ENCODE measurements at regions not wholly inside any gene's neighbourhood (a gene's known extent, or its start where the extent isn't known, plus 50 kb on each side); places are given as distances from the start of the nearest gene placed in this dataset.

DNA sequence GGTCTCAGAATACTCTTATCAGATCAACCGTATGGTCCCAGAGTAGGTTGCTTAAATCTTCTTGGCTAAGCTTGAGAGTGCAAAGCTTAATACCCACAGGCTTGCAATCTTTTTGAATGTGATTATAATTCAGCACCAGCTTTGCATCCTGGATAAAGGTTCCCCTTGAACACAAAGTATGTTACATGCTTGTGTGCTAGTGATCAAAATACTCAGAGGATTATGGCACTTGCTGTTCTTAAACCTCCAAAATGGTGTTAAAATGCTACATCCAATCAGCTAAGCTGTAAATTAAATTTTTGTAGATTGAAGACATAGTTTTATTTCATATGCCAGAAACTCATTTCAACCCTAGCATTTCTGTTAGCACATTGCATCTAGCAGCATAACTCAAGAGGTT is 812.2 kb upstream of the TENM3 start:
- TF ChIP-seq, protein P1, sequence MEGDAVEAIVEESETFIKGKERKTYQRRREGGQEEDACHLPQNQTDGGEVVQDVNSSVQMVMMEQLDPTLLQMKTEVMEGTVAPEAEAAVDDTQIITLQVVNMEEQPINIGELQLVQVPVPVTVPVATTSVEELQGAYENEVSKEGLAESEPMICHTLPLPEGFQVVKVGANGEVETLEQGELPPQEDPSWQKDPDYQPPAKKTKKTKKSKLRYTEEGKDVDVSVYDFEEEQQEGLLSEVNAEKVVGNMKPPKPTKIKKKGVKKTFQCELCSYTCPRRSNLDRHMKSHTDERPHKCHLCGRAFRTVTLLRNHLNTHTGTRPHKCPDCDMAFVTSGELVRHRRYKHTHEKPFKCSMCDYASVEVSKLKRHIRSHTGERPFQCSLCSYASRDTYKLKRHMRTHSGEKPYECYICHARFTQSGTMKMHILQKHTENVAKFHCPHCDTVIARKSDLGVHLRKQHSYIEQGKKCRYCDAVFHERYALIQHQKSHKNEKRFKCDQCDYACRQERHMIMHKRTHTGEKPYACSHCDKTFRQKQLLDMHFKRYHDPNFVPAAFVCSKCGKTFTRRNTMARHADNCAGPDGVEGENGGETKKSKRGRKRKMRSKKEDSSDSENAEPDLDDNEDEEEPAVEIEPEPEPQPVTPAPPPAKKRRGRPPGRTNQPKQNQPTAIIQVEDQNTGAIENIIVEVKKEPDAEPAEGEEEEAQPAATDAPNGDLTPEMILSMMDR (IDR thresholded peaks at IDR 0.05), result no peak
- TF ChIP-seq POLR2A (IDR thresholded peaks at IDR 0.05), result no peak
